Esophagus mucosa (tissue), 1 donor: ENCODE measurements at regions not wholly inside any gene's neighbourhood (a gene's known extent, or its start where the extent isn't known, plus 50 kb on each side); places are given as distances from the start of the nearest gene placed in this dataset.
"Not testable (repeated sequence)": the region's sequence is repeated elsewhere in the genome, so short reads cannot be mapped to it uniquely, and the experiment has no call there.

ENCODE experiments used
- ATAC-seq: fragments of 200-7000 bp; cut with Tn5 transposase; one replicate; pipeline ENCODE4 v1.9.1; 2020
- donor health status: DM: yes; HTN: yes; CAD: no.

- ATAC-seq, result no peak
Observed at GRCh38 chr9:715743-716400, 125.6 kb upstream of the DMRT1 start.

- no peak for ATAC-seq
Observed at GRCh38 chr9:717722-718121, 123.8 kb upstream of the DMRT1 start.

GRCh38 chr9:720239-720881 lies 121.1 kb upstream of the DMRT1 start:
- ATAC-seq, result peak; percentile 29

- ATAC-seq, result no peak
Observed at GRCh38 chr9:722388-722980, 119.0 kb upstream of the DMRT1 start.

GRCh38 chr9:724461-724860 lies 117.0 kb upstream of the DMRT1 start:
- not testable (repeated sequence) for ATAC-seq

GRCh38 chr9:726005-726404 lies 115.5 kb upstream of the DMRT1 start:
- ATAC-seq, result no peak

- ATAC-seq, result no peak
Observed at GRCh38 chr9:727767-728166, 113.7 kb upstream of the DMRT1 start.

- ATAC-seq, result no peak
Observed at GRCh38 chr9:728535-728934, 113.0 kb upstream of the DMRT1 start.

GRCh38 chr9:731474-731873 lies 110.0 kb upstream of the DMRT1 start:
- no peak for ATAC-seq

- ATAC-seq, result no peak
Observed at GRCh38 chr9:734831-735511, 106.5 kb upstream of the DMRT1 start.

- no peak for ATAC-seq
Observed at GRCh38 chr9:737400-738120, 103.9 kb upstream of the DMRT1 start.

- peak; percentile 91 for ATAC-seq
Observed at GRCh38 chr9:738209-738915, 103.1 kb upstream of the DMRT1 start.

- no peak for ATAC-seq
Observed at GRCh38 chr9:739362-739761, 102.1 kb upstream of the DMRT1 start.

- no peak for ATAC-seq
Observed at GRCh38 chr9:740221-740620, 101.3 kb upstream of the DMRT1 start.

- ATAC-seq, result no peak
Observed at GRCh38 chr9:742104-742503, 99.4 kb upstream of the DMRT1 start.

GRCh38 chr9:742914-743589 lies 98.4 kb upstream of the DMRT1 start:
- ATAC-seq, result no peak

- no peak for ATAC-seq
Observed at GRCh38 chr9:744046-744712, 97.3 kb upstream of the DMRT1 start.

GRCh38 chr9:744790-745484 lies 96.6 kb upstream of the DMRT1 start:
- ATAC-seq, result no peak

- ATAC-seq, result no peak
Observed at GRCh38 chr9:745761-746380, 95.6 kb upstream of the DMRT1 start.
